Mesodermal cell (in vitro differentiated cells): ENCODE measurements at regions not wholly inside any gene's neighbourhood (a gene's known extent, or its start where the extent isn't known, plus 50 kb on each side); places are given as distances from the start of the nearest gene placed in this dataset.

Experiments used
- H3K27ac ChIP-seq: 2 replicates; pipeline ENCODE4 v1.7.0; 2013; ENCODE audit warnings: mild to moderate bottlenecking, low read depth, low read length, moderate library complexity; ENCODE audit not compliant: severe bottlenecking
- H3K36me3 ChIP-seq: 2 replicates; pipeline ENCODE4 v1.7.1; 2013; ENCODE audit warnings: mild to moderate bottlenecking, low read length, moderate library complexity; ENCODE audit not compliant: control insufficient read depth, insufficient read depth
- H3K4me1 ChIP-seq: one replicate; pipeline ENCODE4 v1.7.1; 2013; ENCODE audit warnings: mild to moderate bottlenecking, low read length; ENCODE audit not compliant: insufficient read depth, control insufficient read depth, poor library complexity, severe bottlenecking
- H3K4me3 ChIP-seq: 2 replicates; pipeline ENCODE4 v1.7.0; 2013; ENCODE audit warnings: low read length, control low read depth, mild to moderate bottlenecking; ENCODE audit not compliant: insufficient read depth, poor library complexity, severe bottlenecking; ENCODE audit errors: extremely low read depth
- H3K9me3 ChIP-seq: 2 replicates; pipeline ENCODE4 v1.7.1; 2013; ENCODE audit warnings: mild to moderate bottlenecking, low read length, moderate library complexity; ENCODE audit not compliant: control insufficient read depth
- WGBS, 2 experiments: methylation state at CpG; one replicate each; pipeline ENCODE4 v1.1.5; 2013; ENCODE audit warnings: missing lambda C conversion rate in 2 of 2; ENCODE audit not compliant: insufficient coverage in 2 of 2; 5-methylcytosine and 5-hydroxymethylcytosine counted together

- Histone ChIP-seq H3K27ac (no peak overlapping the region), H3K36me3 (peaks cover 23% of the 10 kb centered on the region), H3K4me1 (peaks cover 40% of the 10 kb centered on the region), H3K4me3 (no peak overlapping the region), H3K9me3 (no peaks in the 10 kb centered on the region)
- WGBS, 2 experiments = 85 to 99% methylated on average over 8 to 10 of the region's 10 CpGs
Observed at GRCh38 chr16:85175724-85176233, 63.5 kb upstream of the CIBAR2 start.

GRCh38 chr16:85176541-85177447 lies 64.5 kb upstream of the CIBAR2 start:
- Histone ChIP-seq H3K4me3 (no peak overlapping the region), H3K27ac (no peak overlapping the region), H3K4me1 (peaks cover 39% of the 10 kb centered on the region), H3K36me3 (peaks cover 23% of the 10 kb centered on the region), H3K9me3 (no peaks in the 10 kb centered on the region)
- WGBS, 2 experiments = 89 to 90% methylated on average over 22 to 25 of the region's 26 CpGs

DNA sequence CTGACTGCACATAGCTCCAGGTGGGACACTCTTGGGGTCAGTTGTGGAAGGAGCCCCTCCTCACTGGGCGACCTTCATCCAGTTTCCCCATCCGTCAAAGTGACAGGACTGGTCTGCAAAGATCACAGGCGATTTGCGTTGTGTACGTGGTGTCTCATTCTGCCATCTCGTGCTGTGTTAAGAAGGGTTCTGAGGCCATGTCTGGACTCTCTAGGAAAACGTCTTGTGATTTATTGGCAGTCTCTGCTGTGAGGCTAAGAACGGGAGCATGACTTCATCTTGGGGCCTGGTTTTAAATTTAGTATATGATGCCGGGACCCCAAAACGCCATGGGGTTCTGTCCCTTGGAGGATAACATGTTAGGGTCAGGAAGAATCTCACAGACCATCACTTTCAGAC lies 65.2 kb upstream of the CIBAR2 start:
- Histone ChIP-seq H3K4me3 (no peak overlapping the region), H3K36me3 (peaks cover 27% of the 10 kb centered on the region), H3K9me3 (no peaks in the 10 kb centered on the region), H3K27ac (no peak overlapping the region), H3K4me1 (peaks cover 40% of the 10 kb centered on the region)
- 84 to 94% methylated on average over 8 to 9 of the region's 10 CpGs for WGBS, 2 experiments

- 90 to 92% methylated on average over 13 to 14 of the region's 14 CpGs for WGBS, 2 experiments
- Histone ChIP-seq H3K36me3 (peaks cover 34% of the 10 kb centered on the region), H3K27ac (no peak overlapping the region), H3K4me1 (peaks cover 36% of the 10 kb centered on the region), H3K4me3 (no peak overlapping the region), H3K9me3 (peaks cover 2% of the 10 kb centered on the region)
Observed at GRCh38 chr16:85178006-85178591, 65.8 kb upstream of the CIBAR2 start.

GRCh38 chr16:85178596-85178995 lies 66.3 kb upstream of the CIBAR2 start:
- H3K4me3 ChIP-seq = no peak overlapping the region
- H3K4me1 ChIP-seq = peaks cover 31% of the 10 kb centered on the region
- H3K36me3 ChIP-seq = peaks cover 39% of the 10 kb centered on the region

GRCh38 chr16:85179344-85180046 lies 67.2 kb upstream of the CIBAR2 start:
- Histone ChIP-seq H3K9me3 (peaks cover 16% of the 10 kb centered on the region), H3K4me1 (peaks cover 27% of the 10 kb centered on the region), H3K4me3 (no peak overlapping the region), H3K36me3 (peaks cover 48% of the 10 kb centered on the region), H3K27ac (no peak overlapping the region)
- 93 to 96% methylated on average over 13 to 15 of the region's 15 CpGs for WGBS, 2 experiments

More at GRCh38 chr16:85178596-85178995, 66.3 kb upstream of the CIBAR2 start:
- Histone ChIP-seq H3K27ac (no peak overlapping the region), H3K9me3 (peaks cover 7% of the 10 kb centered on the region)
- 94 to 100% methylated on average over 4 to 11 of the region's 11 CpGs for WGBS, 2 experiments

GRCh38 chr16:85180047-85180826 lies 68.0 kb upstream of the CIBAR2 start:
- 94 to 96% methylated on average over 17 to 23 of the region's 23 CpGs for WGBS, 2 experiments

DNA sequence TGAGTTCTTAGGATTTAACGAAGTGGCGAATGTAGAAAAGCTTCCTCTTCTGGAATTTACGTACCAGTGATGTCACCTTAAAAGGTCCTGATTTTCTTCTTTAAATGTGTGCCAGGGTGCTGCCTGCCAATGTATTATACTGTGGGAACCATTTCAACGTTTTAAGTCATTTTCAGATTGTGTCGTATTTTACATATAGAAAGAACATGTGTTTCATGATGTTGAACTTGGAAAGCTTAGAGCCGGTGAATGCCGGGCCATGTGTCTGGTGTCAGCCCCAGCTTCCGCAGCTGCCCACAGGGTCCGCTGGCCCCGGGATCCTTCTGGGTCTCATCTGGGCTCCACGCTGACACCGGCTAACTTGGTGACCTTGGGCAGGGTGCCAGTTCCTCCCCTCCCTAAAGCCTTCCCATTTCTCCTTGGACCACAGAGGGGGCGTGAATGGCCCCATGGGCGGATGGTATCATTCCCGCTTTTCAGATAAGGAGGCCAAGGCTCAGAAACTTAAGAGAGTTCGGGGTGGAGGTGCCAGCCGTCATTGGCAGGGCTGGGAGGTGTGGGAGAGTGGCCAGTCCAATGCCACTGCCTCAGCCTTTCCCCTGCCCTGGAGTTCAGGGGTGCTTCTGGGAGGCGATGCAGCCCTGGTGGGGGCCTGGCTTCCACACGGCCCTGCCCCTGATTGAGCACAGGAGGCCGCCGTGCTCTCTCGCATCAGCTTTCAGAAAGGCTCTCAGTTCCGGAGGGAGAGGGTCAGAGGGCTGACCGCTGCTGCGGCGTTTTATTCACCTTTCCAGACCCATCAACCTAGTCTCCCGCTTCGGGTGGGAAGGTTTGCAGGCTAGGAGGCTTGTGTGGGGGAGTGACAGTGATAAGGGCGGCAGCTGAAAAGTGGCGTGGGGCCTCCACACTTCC lies 68.8 kb upstream of the CIBAR2 start:
- no peak overlapping the region for H3K4me3 ChIP-seq
- peaks cover 53% of the 10 kb centered on the region for H3K36me3 ChIP-seq
- H3K27ac ChIP-seq = no peak overlapping the region
- WGBS, 2 experiments = 89 to 92% methylated on average over 18 to 22 of the region's 30 CpGs
- H3K9me3 ChIP-seq = peaks cover 19% of the 10 kb centered on the region
- H3K4me1 ChIP-seq = peaks cover 13% of the 10 kb centered on the region

More at GRCh38 chr16:85180047-85180826, 68.0 kb upstream of the CIBAR2 start:
- Histone ChIP-seq H3K36me3 (peaks cover 54% of the 10 kb centered on the region), H3K4me1 (peaks cover 20% of the 10 kb centered on the region), H3K27ac (no peak overlapping the region), H3K4me3 (no peak overlapping the region), H3K9me3 (peaks cover 19% of the 10 kb centered on the region)

GRCh38 chr16:85181739-85182129 lies 69.5 kb upstream of the CIBAR2 start:
- Histone ChIP-seq H3K27ac (no peak overlapping the region), H3K4me1 (peaks cover 12% of the 10 kb centered on the region), H3K4me3 (no peak overlapping the region), H3K9me3 (peaks cover 19% of the 10 kb centered on the region), H3K36me3 (peaks cover 49% of the 10 kb centered on the region)
- WGBS, 2 experiments = 95% methylated on average over 14 of the region's 18 CpGs
